RCC 7860 (cell line): ENCODE measurements at regions not wholly inside any gene's neighbourhood (a gene's known extent, or its start where the extent isn't known, plus 50 kb on each side); places are given as distances from the start of the nearest gene placed in this dataset.
"Not testable (repeated sequence)": the region's sequence is repeated elsewhere in the genome, so short reads cannot be mapped to it uniquely, and the experiment has no call there.

ENCODE experiments used
- DNase-seq: peaks from one replicate; pipeline ENCODE4 v3.0.0-alpha.2; 2015; ENCODE audit warnings: low spot score
- FAIRE-seq: peaks from 2 replicates; lab custom pipeline; 2012; peaks lifted over from hg19 to GRCh38; lab: Jason Lieb, UNC

GRCh38 chr1:172717722-172718465, 59.0 kb downstream of the FASLG start:
- DNase-seq: no peak

GRCh38 chr1:172719066-172719627, 60.2 kb downstream of the FASLG start:
- FAIRE-seq (no peak), DNase-seq (no peak)

More at GRCh38 chr1:172717722-172718465, 59.0 kb downstream of the FASLG start:
- no peak for FAIRE-seq

GRCh38 chr1:172719694-172720138, 60.8 kb downstream of the FASLG start:
- DNase-seq (peak; percentile 31), FAIRE-seq (peak; percentile 67)

GRCh38 chr1:172720339-172720738, 61.4 kb downstream of the FASLG start:
- DNase-seq: no peak
- no peak for FAIRE-seq

GRCh38 chr1:172723251-172723650, 64.3 kb downstream of the FASLG start:
- FAIRE-seq: no peak

GRCh38 chr1:172724232-172724631, 65.3 kb downstream of the FASLG start:
- FAIRE-seq (no peak), DNase-seq (no peak)

More at GRCh38 chr1:172723251-172723650, 64.3 kb downstream of the FASLG start:
- DNase-seq: no peak

GRCh38 chr1:172724765-172725613, 66.1 kb downstream of the FASLG start:
- no peak for FAIRE-seq
- no peak for DNase-seq

GRCh38 chr1:172726740-172727139, 67.8 kb downstream of the FASLG start:
- DNase-seq (no peak), FAIRE-seq (no peak)

- DNase-seq (no peak), FAIRE-seq (no peak)
These were observed 68.5 kb downstream of the FASLG start for GRCh38 chr1:172727275-172727857.

- FAIRE-seq: no peak
- peak; percentile 62 for DNase-seq
These were observed 69.2 kb downstream of the FASLG start for GRCh38 chr1:172727956-172728603.

- not testable (repeated sequence) for FAIRE-seq, DNase-seq
These were observed 69.8 kb downstream of the FASLG start for GRCh38 chr1:172728705-172729104.

- no peak for FAIRE-seq
- no peak for DNase-seq
These were observed 73.5 kb downstream of the FASLG start for GRCh38 chr1:172732427-172732826.

GRCh38 chr1:172733815-172734214, 74.9 kb downstream of the FASLG start:
- DNase-seq (no peak), FAIRE-seq (no peak)

- FAIRE-seq (no peak), DNase-seq (no peak)
These were observed 79.5 kb downstream of the FASLG start for GRCh38 chr1:172738389-172738788.

GRCh38 chr1:172742599-172743500, 83.9 kb downstream of the FASLG start:
- FAIRE-seq: peak; percentile 71

GRCh38 chr1:172745014-172745413, 86.1 kb downstream of the FASLG start:
- FAIRE-seq: peak; percentile 71
- DNase-seq: peak; percentile 64

More at GRCh38 chr1:172742599-172743500, 83.9 kb downstream of the FASLG start:
- peak; percentile 29 for DNase-seq

- DNase-seq (peak; percentile 95), FAIRE-seq (peak; percentile 97)
These were observed 87.4 kb downstream of the FASLG start for GRCh38 chr1:172746091-172746949.

GRCh38 chr1:172748201-172748600, 89.3 kb downstream of the FASLG start:
- DNase-seq: no peak
- no peak for FAIRE-seq

- FAIRE-seq (no peak), DNase-seq (no peak)
These were observed 92.8 kb downstream of the FASLG start for GRCh38 chr1:172751683-172752082.
